Peyer's patch (tissue), 4 donors: ENCODE measurements at regions not wholly inside any gene's neighbourhood (a gene's known extent, or its start where the extent isn't known, plus 50 kb on each side); places are given as distances from the start of the nearest gene placed in this dataset.

ENCODE experiments used
- POLR2A ChIP-seq, 2 donors: fragments of 450-650 bp; IDR thresholded peaks; one replicate each; pipeline ENCODE4 v1.5.1; 2017; ENCODE audit warnings: antibody characterized with exemption in 2 of 2, mild to moderate bottlenecking in 2 of 2, moderate library complexity in 2 of 2
- TF ChIP-seq, protein P1 (sequence below), 6 experiments: fragments of 450-650 bp in 4 of 6; fragments of 200-600 bp in 2 of 6; sonication (generic) in 1 of 6; IDR thresholded peaks; one replicate each; pipeline ENCODE4 v1.5.1; 2017 to 2019; ENCODE audit warnings: antibody characterized with exemption in 6 of 6, mild to moderate bottlenecking in 3 of 6, moderate library complexity in 1 of 6

DNA sequence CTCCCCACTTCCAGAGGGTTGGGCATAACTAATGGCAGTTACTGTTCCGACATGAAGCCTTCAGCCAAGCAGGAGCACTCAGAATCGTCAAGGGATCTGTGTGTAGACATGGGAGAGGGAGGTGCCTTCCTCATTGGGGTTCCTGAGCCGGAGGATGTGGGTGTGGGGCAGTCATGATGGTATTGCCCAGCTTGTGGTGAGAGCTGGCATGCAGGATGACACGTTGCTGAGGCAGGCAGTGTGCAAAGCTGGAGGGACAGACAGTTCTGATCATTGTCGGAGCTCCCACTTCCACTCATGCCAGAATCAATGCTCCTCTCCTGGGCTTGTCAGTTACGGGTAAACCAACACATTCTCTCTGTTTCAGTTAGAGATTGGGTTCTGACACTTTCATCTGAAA lies 83.9 kb upstream of the TSC22D1 start:
- no peak for TF ChIP-seq POLR2A (IDR thresholded peaks at IDR 0.05)
- TF ChIP-seq, protein P1, sequence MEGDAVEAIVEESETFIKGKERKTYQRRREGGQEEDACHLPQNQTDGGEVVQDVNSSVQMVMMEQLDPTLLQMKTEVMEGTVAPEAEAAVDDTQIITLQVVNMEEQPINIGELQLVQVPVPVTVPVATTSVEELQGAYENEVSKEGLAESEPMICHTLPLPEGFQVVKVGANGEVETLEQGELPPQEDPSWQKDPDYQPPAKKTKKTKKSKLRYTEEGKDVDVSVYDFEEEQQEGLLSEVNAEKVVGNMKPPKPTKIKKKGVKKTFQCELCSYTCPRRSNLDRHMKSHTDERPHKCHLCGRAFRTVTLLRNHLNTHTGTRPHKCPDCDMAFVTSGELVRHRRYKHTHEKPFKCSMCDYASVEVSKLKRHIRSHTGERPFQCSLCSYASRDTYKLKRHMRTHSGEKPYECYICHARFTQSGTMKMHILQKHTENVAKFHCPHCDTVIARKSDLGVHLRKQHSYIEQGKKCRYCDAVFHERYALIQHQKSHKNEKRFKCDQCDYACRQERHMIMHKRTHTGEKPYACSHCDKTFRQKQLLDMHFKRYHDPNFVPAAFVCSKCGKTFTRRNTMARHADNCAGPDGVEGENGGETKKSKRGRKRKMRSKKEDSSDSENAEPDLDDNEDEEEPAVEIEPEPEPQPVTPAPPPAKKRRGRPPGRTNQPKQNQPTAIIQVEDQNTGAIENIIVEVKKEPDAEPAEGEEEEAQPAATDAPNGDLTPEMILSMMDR (IDR thresholded peaks at IDR 0.05), result no peak
